H1 (cell line): ENCODE measurements at regions not wholly inside any gene's neighbourhood (a gene's known extent, or its start where the extent isn't known, plus 50 kb on each side); places are given as distances from the start of the nearest gene placed in this dataset.

ENCODE experiments used
- CTCF ChIA-PET: fragments of 300-600 bp; sonication (Branson Sonifier 250); formaldehyde crosslinking; loops from one replicate; lab custom pipeline; 2021; ENCODE audit not compliant: partially characterized antibody; lab: Charles Lee
- POLR2A ChIA-PET: fragments of 300-600 bp; sonication (Branson Sonifier 250); formaldehyde crosslinking; loops from one replicate; lab custom pipeline; 2021; ENCODE audit warnings: inconsistent platforms; ENCODE audit not compliant: partially characterized antibody; lab: Charles Lee
- DNase-seq, 2 experiments: peaks; one replicate each; pipeline versions ENCODE4 v3.0.0 to v3.0.0-alpha.2; 2010 to 2022; ENCODE audit warnings: low spot score in 2 of 2, low read depth in 1 of 2, mixed read lengths in 1 of 2
- FAIRE-seq: peaks from 2 replicates; lab custom pipeline; 2011; peaks lifted over from hg19 to GRCh38; lab: Jason Lieb, UNC
- H2AFZ ChIP-seq: 2 replicates; pipeline ENCODE4 v1.8.1; 2012; ENCODE audit warnings: low read length, inconsistent platforms
- H2AK5ac ChIP-seq: 2 replicates; pipeline ENCODE4 v1.6.1; 2013; ENCODE audit warnings: low read depth, low read length
- H2BK120ac ChIP-seq: replicated peaks from 2 replicates; pipeline ENCODE3; 2013; ENCODE audit warnings: low read depth, low read length, inconsistent platforms
- H2BK12ac ChIP-seq: 2 replicates; pipeline ENCODE4 v1.6.1; 2013; ENCODE audit warnings: low read depth, low read length
- H2BK15ac ChIP-seq: 2 replicates; pipeline ENCODE4 v1.6.1; 2013; ENCODE audit warnings: low read length
- H2BK20ac ChIP-seq: 2 replicates; pipeline ENCODE4 v1.6.1; 2013; ENCODE audit warnings: low read length
- H2BK5ac ChIP-seq: 2 replicates; pipeline ENCODE4 v1.6.1; 2013; ENCODE audit warnings: low read depth, low read length
- H3K14ac ChIP-seq: 2 replicates; pipeline ENCODE4 v1.6.1; 2013; ENCODE audit warnings: inconsistent platforms; ENCODE audit not compliant: insufficient read length
- H3K18ac ChIP-seq: 2 replicates; pipeline ENCODE4 v1.6.1; 2013; ENCODE audit warnings: low read length; ENCODE audit errors: extremely low read depth
- H3K23ac ChIP-seq: 2 replicates; pipeline ENCODE4 v1.6.1; 2013; ENCODE audit warnings: inconsistent platforms; ENCODE audit not compliant: insufficient read length
- H3K23me2 ChIP-seq: 2 replicates; pipeline ENCODE4 v1.6.1; 2013; ENCODE audit warnings: low read depth, low read length
- H3K27ac ChIP-seq: 2 replicates; pipeline ENCODE4 v1.6.1; 2011; ENCODE audit warnings: low read depth, low read length, inconsistent platforms
- H3K27me3 ChIP-seq, 4 experiments: replicated peaks in 1 of 4; 1 replicate in 1 of 4; 2 replicates in 3 of 4; pipeline versions ENCODE4 v1.6.1 to v1.8.1; 2011 to 2013; ENCODE audit warnings: low read length in 3 of 4, mild to moderate bottlenecking in 3 of 4, inconsistent platforms in 2 of 4, mixed read lengths in 2 of 4, moderate library complexity in 1 of 4; ENCODE audit not compliant: control insufficient read depth in 3 of 4, insufficient read depth in 3 of 4; ENCODE audit errors: extremely low read depth in 1 of 4
- H3K36me3 ChIP-seq, 4 experiments: 2 replicates each; pipeline versions ENCODE4 v1.6.1 to v1.8.1; 2011 to 2013; ENCODE audit warnings: mild to moderate bottlenecking in 4 of 4, low read length in 3 of 4, moderate library complexity in 2 of 4, control low read depth in 1 of 4, inconsistent platforms in 1 of 4; ENCODE audit not compliant: insufficient read depth in 4 of 4, control insufficient read depth in 2 of 4
- H3K4ac ChIP-seq: replicated peaks from 2 replicates; pipeline ENCODE3; 2013; ENCODE audit warnings: low read length, low read depth, mixed read lengths, inconsistent platforms; ENCODE audit not compliant: insufficient read length
- H3K4me1 ChIP-seq, 4 experiments: replicated peaks in 1 of 4; 1 replicate in 1 of 4; 2 replicates in 3 of 4; pipeline versions ENCODE4 v1.6.1 to v1.8.1; 2011 to 2013; ENCODE audit warnings: low read length in 3 of 4, inconsistent platforms in 2 of 4, mixed read lengths in 1 of 4; ENCODE audit not compliant: insufficient read depth in 4 of 4, control insufficient read depth in 3 of 4
- H3K4me2 ChIP-seq, 2 experiments: 2 replicates each; pipeline versions ENCODE4 v1.6.1 to v1.8.1; 2011 to 2013; ENCODE audit warnings: low read depth in 2 of 2, low read length in 2 of 2, control low read depth in 1 of 2, inconsistent platforms in 1 of 2, mild to moderate bottlenecking in 1 of 2; ENCODE audit not compliant: insufficient read depth in 1 of 2
- H3K4me3 ChIP-seq, 4 experiments: fragments of 200-600, 300-600 bp in 1 of 4; sonication (generic), shearing (Covaris generic), sonication (Bioruptor Twin) in 1 of 4; 2 replicates each; pipeline versions ENCODE4 v1.5.1 to v1.8.1; 2011 to 2016; ENCODE audit warnings: low read length in 4 of 4, low read depth in 3 of 4, control low read depth in 2 of 4, inconsistent platforms in 2 of 4, mild to moderate bottlenecking in 2 of 4, mixed read lengths in 1 of 4, moderate library complexity in 1 of 4; ENCODE audit not compliant: insufficient read depth in 2 of 4; ENCODE audit errors: extremely low read depth in 1 of 4
- H3K56ac ChIP-seq: replicated peaks from 2 replicates; pipeline ENCODE3; 2013; ENCODE audit warnings: low read depth, mild to moderate bottlenecking, mixed read lengths, low read length, inconsistent platforms; ENCODE audit not compliant: insufficient read length
- H3K79me1 ChIP-seq: 2 replicates; pipeline ENCODE4 v1.6.1; 2013; ENCODE audit warnings: low read depth, low read length, control low read depth
- H3K79me2 ChIP-seq, 2 experiments: 2 replicates each; pipeline versions ENCODE4 v1.6.1 to v1.8.1; 2012 to 2013; ENCODE audit warnings: low read length in 2 of 2, mild to moderate bottlenecking in 2 of 2, inconsistent platforms in 1 of 2; ENCODE audit not compliant: insufficient read depth in 2 of 2, control insufficient read depth in 1 of 2
- H3K9ac ChIP-seq, 4 experiments: replicated peaks in 1 of 4; 1 replicate in 1 of 4; 2 replicates in 3 of 4; pipeline versions ENCODE4 v1.6.1 to v1.8.1; 2011 to 2013; ENCODE audit warnings: low read depth in 3 of 4, low read length in 3 of 4, control low read depth in 2 of 4, mild to moderate bottlenecking in 2 of 4, moderate library complexity in 2 of 4, inconsistent platforms in 1 of 4; ENCODE audit errors: extremely low read depth in 1 of 4
- H3K9me3 ChIP-seq, 2 experiments: 2 replicates each; pipeline versions ENCODE4 v1.6.1 to v1.8.1; 2012 to 2013; ENCODE audit warnings: mild to moderate bottlenecking in 2 of 2, moderate library complexity in 2 of 2, control low read depth in 1 of 2, inconsistent platforms in 1 of 2, low read depth in 1 of 2, low read length in 1 of 2, mixed read lengths in 1 of 2; ENCODE audit not compliant: insufficient read depth in 2 of 2
- H4K20me1 ChIP-seq, 2 experiments: replicated peaks in 1 of 2; 2 replicates each; pipeline versions ENCODE3 to v1.8.1; 2011 to 2013; ENCODE audit warnings: inconsistent platforms in 2 of 2, low read length in 2 of 2, mild to moderate bottlenecking in 1 of 2; ENCODE audit not compliant: insufficient read depth in 2 of 2, control insufficient read depth in 1 of 2
- H4K5ac ChIP-seq: 2 replicates; pipeline ENCODE4 v1.6.1; 2013; ENCODE audit warnings: low read length, low read depth, mixed read lengths, inconsistent platforms; ENCODE audit not compliant: insufficient read length
- H4K8ac ChIP-seq: 2 replicates; pipeline ENCODE4 v1.8.0; 2013; ENCODE audit warnings: mild to moderate bottlenecking, moderate library complexity, low read length, inconsistent platforms; ENCODE audit not compliant: insufficient read depth; ENCODE audit errors: extremely low read depth
- H4K91ac ChIP-seq: replicated peaks from 2 replicates; pipeline ENCODE3; 2013; ENCODE audit warnings: low read length, mixed read lengths, inconsistent platforms; ENCODE audit not compliant: insufficient read length
- BCL11A ChIP-seq, 2 experiments: IDR thresholded peaks; one replicate each; pipeline ENCODE4 v1.6.1; 2011; ENCODE audit warnings: low read depth in 2 of 2, low read length in 2 of 2, mild to moderate bottlenecking in 2 of 2
- CBX8 ChIP-seq: fragments of 300-800, 300-1000 bp; sonication (generic); IDR thresholded peaks from 2 replicates; pipeline ENCODE4 v1.7.1; 2016; ENCODE audit warnings: low read depth, low read length, borderline replicate concordance
- CHD2 ChIP-seq: IDR thresholded peaks from 2 replicates; pipeline ENCODE4 v1.6.1; 2012; ENCODE audit warnings: low read length, improper control_type of control experiment
- EP300 ChIP-seq, 2 experiments: IDR thresholded peaks; 1 replicate in 1 of 2; 2 replicates in 1 of 2; pipeline ENCODE4 v1.6.1; 2011 to 2012; ENCODE audit warnings: low read depth in 2 of 2, low read length in 2 of 2, mild to moderate bottlenecking in 2 of 2, borderline replicate concordance in 1 of 2, inconsistent platforms in 1 of 2, moderate library complexity in 1 of 2
- EZH2 ChIP-seq: fragments of 200-600 bp; sonication (generic); IDR thresholded peaks from 2 replicates; pipeline ENCODE4 v1.7.1; 2012; ENCODE audit warnings: low read depth, mild to moderate bottlenecking, moderate library complexity, low read length, inconsistent platforms; ENCODE audit not compliant: severe bottlenecking
- GABPA ChIP-seq: IDR thresholded peaks from 2 replicates; pipeline ENCODE4 v1.6.1; 2011; ENCODE audit warnings: mild to moderate bottlenecking, low read length, moderate library complexity, borderline replicate concordance; ENCODE audit not compliant: insufficient read depth
- KDM1A ChIP-seq: fragments of 200-600, 300-600 bp; sonication (generic); IDR thresholded peaks from 2 replicates; pipeline ENCODE4 v1.7.1; 2016; ENCODE audit warnings: mild to moderate bottlenecking, low read length, borderline replicate concordance
- MAX ChIP-seq: IDR thresholded peaks from 2 replicates; pipeline ENCODE4 v1.6.1; 2012; ENCODE audit warnings: inconsistent platforms
- RAD21 ChIP-seq, 2 experiments: IDR thresholded peaks in 1 of 2; conservative IDR thresholded peaks in 1 of 2; 2 replicates each; pipeline ENCODE4 v1.6.1; 2011; ENCODE audit warnings: low read depth in 2 of 2, low read length in 2 of 2, improper control_type of control experiment in 1 of 2, inconsistent platforms in 1 of 2, mild to moderate bottlenecking in 1 of 2, moderate library complexity in 1 of 2
- SRF ChIP-seq: IDR thresholded peaks from 2 replicates; pipeline ENCODE4 v1.6.1; 2011; ENCODE audit warnings: mild to moderate bottlenecking, low read depth, low read length, moderate library complexity
- TAF1 ChIP-seq: IDR thresholded peaks from 2 replicates; pipeline ENCODE4 v1.6.1; 2011; ENCODE audit warnings: mild to moderate bottlenecking, low read depth, low read length
- ZNF274 ChIP-seq: IDR thresholded peaks from 2 replicates; pipeline ENCODE4 v1.7.0; 2012; ENCODE audit warnings: low read length, borderline replicate concordance; ENCODE audit errors: extremely low read depth
- WGBS, 2 experiments: shearing (Covaris generic) in 1 of 2; methylation state at CpG; one replicate each; pipeline versions ENCODE4 v1.1.6 to v1.1.7; 2013 to 2015; ENCODE audit warnings: low lambda C conversion rate in 2 of 2, mixed read lengths in 2 of 2, inconsistent platforms in 1 of 2, low coverage in 1 of 2, missing lambda C conversion rate in 1 of 2; ENCODE audit not compliant: insufficient replicate concordance in 2 of 2, insufficient coverage in 1 of 2, insufficient read length in 1 of 2; ENCODE audit errors: extremely low coverage in 1 of 2, missing lambda C conversion rate in 1 of 2; 5-methylcytosine and 5-hydroxymethylcytosine counted together
- TF ChIP-seq, protein P1 (sequence below): IDR thresholded peaks from 2 replicates; pipeline ENCODE4 v1.6.1; 2012; ENCODE audit warnings: inconsistent platforms

DNA sequence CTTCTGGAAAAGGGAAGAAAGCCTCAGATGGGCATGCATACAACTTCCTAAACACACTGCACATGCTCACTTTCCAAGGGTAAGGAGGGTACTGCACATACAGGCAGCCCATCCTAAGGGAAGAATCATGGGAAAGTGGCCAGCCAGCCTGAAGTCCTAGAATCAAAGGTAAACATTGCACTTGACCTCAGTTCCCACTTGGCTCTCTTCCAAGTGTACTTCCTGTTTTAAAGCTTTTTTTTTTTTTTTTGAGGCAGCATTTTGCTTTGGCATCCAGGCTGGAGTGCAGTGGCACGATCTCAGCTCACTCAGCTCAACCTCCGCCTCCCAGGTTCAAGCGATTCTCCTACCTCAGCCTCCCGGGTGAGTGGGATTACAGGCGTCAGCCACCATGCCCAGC lies 225.3 kb upstream of the EPHA7 start:
- H2BK120ac ChIP-seq: no peak overlapping the region
- no peak overlapping the region for H2AK5ac ChIP-seq
- no peak overlapping the region for H3K4me3 ChIP-seq
- no peak overlapping the region for H3K9ac ChIP-seq
- H4K91ac ChIP-seq: no peak overlapping the region
- no peak overlapping the region for H3K56ac ChIP-seq
- no peak for FAIRE-seq
- no peak overlapping the region for H2BK15ac ChIP-seq
- H3K23me2 ChIP-seq: no peaks in the 10 kb centered on the region
- DNase-seq: no peak
- no peak overlapping the region for H2BK20ac ChIP-seq
- H4K8ac ChIP-seq: no peak overlapping the region
- no peaks in the 10 kb centered on the region for H3K27me3 ChIP-seq
- H3K79me2 ChIP-seq: no peaks in the 10 kb centered on the region
- no peak overlapping the region for H4K5ac ChIP-seq
- H3K14ac ChIP-seq: no peak overlapping the region
- H3K9me3 ChIP-seq: no peaks in the 10 kb centered on the region
- H3K27ac ChIP-seq: no peak overlapping the region
- no peaks in the 10 kb centered on the region for H3K36me3 ChIP-seq
- H3K23ac ChIP-seq: no peak overlapping the region
- H2AFZ ChIP-seq: no peak overlapping the region
- no peak overlapping the region for H3K18ac ChIP-seq
- 86% methylated on average over 5 of the region's 5 CpGs; no CpG with 5 or more reads in 1 of the 2 experiments for WGBS, 2 experiments
- ChIA-PET CTCF (interaction anchor here (0.7 kb wide), 1 partner anchor 77 kb away, joined by 3 read pairs; no protein-coding TSS in a partner anchor), POLR2A (no interaction called here)
- no peaks in the 10 kb centered on the region for H3K4me1 ChIP-seq
- no peak overlapping the region for H3K4ac ChIP-seq
- H2BK5ac ChIP-seq: no peak overlapping the region
- H3K4me2 ChIP-seq: no peak overlapping the region
- H2BK12ac ChIP-seq: no peak overlapping the region
- H4K20me1 ChIP-seq: no peaks in the 10 kb centered on the region
- H3K79me1 ChIP-seq: no peaks in the 10 kb centered on the region
- no peak for TF ChIP-seq SRF
- no peak for TF ChIP-seq BCL11A (IDR thresholded peaks at IDR 0.05; ENCODE audit: low read depth in 2 of 2, low read length in 2 of 2)
- no peak for TF ChIP-seq TAF1
- TF ChIP-seq ZNF274: no peak
- TF ChIP-seq EP300 (IDR thresholded peaks at IDR 0.05; ENCODE audit: borderline replicate concordance in 1 of 2, low read depth in 2 of 2, low read length in 2 of 2): no peak
- no peak for TF ChIP-seq CBX8
- no peak for TF ChIP-seq RAD21 (IDR thresholded peaks at IDR 0.05 in 1 of 2, conservative IDR thresholded peaks at IDR 0.05 in 1 of 2; ENCODE audit: low read depth in 2 of 2, low read length in 2 of 2)
- no peak for TF ChIP-seq CHD2
- TF ChIP-seq, protein P1, sequence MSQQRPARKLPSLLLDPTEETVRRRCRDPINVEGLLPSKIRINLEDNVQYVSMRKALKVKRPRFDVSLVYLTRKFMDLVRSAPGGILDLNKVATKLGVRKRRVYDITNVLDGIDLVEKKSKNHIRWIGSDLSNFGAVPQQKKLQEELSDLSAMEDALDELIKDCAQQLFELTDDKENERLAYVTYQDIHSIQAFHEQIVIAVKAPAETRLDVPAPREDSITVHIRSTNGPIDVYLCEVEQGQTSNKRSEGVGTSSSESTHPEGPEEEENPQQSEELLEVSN: no peak
- no peak for TF ChIP-seq MAX
- TF ChIP-seq GABPA: no peak
- no peak for TF ChIP-seq EZH2
- no peak for TF ChIP-seq KDM1A
